AG09319 (cell line): ENCODE measurements at regions not wholly inside any gene's neighbourhood (a gene's known extent, or its start where the extent isn't known, plus 50 kb on each side); places are given as distances from the start of the nearest gene placed in this dataset.

Experiments used
- DNase-seq: peaks from one replicate; pipeline ENCODE4 v3.0.0-alpha.2; 2010; ENCODE audit warnings: low read depth; ENCODE audit errors: extremely low read depth
- TF ChIP-seq, protein P1 (sequence below): IDR thresholded peaks from 2 replicates; pipeline ENCODE4 v1.5.1; 2011; ENCODE audit warnings: low read depth, mild to moderate bottlenecking, inconsistent platforms, low read length, moderate library complexity

DNA sequence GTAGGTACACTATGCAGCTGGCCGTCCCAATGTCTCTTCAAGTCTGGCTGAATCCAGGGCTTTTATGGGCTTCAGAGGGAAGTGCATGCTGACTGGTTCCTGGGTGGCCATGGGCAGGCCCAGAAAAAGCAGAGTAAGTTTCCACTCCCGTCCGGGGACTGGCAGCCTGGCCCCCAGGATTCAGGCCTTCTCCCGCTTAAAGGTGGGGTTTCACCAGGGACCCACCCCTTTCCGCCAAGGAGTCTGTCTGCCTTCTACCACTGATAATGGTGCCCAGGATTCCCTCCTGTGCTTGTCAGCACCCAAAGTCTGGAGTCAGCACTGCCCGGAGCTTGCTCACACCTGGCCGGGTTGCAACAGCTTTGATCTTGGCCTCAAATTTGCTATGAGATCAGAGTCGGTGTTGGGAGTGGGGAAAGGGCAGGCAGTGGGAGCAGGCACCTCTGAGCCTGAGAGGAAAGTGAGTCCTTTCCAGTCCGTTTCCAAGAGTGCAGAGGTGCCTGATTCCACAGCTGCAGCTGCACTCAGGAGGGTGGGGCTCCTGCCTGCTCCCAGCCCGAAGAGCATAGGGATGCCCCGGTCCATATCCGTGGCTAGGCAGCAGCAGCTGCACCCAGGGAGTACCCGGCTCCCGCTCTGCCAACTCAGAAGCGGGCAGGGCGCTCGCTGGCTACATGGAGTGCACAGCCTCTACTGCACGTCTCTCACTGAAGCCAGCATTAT is 1344.3 kb upstream of the ADGRL3 start:
- TF ChIP-seq, protein P1, sequence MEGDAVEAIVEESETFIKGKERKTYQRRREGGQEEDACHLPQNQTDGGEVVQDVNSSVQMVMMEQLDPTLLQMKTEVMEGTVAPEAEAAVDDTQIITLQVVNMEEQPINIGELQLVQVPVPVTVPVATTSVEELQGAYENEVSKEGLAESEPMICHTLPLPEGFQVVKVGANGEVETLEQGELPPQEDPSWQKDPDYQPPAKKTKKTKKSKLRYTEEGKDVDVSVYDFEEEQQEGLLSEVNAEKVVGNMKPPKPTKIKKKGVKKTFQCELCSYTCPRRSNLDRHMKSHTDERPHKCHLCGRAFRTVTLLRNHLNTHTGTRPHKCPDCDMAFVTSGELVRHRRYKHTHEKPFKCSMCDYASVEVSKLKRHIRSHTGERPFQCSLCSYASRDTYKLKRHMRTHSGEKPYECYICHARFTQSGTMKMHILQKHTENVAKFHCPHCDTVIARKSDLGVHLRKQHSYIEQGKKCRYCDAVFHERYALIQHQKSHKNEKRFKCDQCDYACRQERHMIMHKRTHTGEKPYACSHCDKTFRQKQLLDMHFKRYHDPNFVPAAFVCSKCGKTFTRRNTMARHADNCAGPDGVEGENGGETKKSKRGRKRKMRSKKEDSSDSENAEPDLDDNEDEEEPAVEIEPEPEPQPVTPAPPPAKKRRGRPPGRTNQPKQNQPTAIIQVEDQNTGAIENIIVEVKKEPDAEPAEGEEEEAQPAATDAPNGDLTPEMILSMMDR, result no peak
- DNase-seq, result no peak

DNA sequence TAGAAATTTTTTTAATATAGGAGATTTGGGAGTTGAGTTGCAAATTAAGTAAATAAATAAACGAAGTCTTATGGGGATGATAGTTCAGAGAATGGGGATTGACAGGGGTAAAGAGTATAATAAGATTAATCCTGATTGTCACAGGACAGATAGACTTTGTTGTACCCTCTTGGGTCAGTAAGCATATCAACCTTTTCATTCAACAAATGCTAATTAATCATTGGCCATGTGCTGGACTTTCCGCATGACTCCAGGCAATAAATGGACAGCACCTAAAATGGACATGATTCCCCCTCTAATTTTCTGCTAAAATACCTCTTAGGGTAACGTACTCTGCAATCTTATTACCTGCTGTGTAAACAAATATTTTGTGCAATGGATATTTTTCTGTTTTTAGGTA is 1331.1 kb upstream of the ADGRL3 start:
- no peak for DNase-seq
- TF ChIP-seq, protein P1, result no peak

DNA sequence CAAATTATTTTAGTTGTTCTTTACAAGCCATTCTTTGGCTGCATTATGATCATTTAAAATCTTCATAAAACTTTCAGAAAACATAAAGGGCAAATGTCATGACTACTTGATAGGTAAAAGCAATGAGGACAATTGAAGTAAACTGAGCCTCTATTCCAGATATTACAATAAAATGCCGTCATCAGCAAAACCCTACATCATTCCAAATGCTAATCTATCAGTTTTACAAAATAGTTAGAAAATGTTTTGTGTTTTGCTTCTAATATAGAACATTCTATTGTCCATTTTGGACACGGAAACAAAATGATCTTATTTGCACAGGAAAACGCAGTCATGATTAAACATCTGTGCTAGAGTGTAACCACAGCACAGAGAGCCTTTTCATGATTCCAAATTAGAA is 1330.6 kb upstream of the ADGRL3 start:
- DNase-seq, result no peak
- TF ChIP-seq, protein P1, result no peak

DNA sequence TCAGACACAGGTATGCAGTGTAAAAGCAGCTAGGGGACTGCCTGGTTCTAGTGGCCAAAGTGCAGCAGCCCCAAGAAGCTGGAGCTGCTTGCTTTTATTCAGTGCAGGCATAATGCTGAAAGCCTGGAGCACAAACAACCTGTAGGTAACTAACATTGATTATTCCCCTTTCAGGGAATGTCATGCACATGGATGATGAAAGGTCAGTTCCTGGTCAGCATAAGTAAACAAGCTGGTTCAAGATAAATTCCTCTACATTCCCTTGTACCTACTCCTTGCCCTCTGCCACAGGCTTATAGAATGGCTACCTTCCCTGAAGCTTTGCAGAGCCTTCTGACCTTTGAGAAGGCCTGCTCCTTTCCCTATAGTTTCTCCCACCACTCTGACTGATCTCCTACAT is 1318.5 kb upstream of the ADGRL3 start:
- TF ChIP-seq, protein P1, result no peak
- DNase-seq, result no peak

DNA sequence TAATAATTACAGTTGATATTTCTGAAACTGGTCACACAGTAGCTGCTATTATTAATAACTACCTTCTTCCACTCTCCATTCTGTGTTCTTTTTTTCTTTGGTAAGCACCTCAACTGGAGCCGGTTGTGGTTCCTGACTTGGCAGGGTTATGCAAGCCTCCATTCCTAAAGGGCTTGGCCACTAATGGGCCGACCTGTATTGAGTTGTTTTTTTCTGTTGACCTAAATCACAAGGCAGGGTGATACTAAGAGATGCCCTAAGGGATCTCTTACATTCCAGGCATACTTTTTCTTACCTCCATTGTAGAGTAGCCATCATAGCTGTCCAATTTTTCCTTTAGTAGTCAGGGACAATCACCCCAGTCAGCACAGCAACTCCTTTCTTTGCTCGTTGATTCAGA is 1295.8 kb upstream of the ADGRL3 start:
- DNase-seq, result no peak

DNA sequence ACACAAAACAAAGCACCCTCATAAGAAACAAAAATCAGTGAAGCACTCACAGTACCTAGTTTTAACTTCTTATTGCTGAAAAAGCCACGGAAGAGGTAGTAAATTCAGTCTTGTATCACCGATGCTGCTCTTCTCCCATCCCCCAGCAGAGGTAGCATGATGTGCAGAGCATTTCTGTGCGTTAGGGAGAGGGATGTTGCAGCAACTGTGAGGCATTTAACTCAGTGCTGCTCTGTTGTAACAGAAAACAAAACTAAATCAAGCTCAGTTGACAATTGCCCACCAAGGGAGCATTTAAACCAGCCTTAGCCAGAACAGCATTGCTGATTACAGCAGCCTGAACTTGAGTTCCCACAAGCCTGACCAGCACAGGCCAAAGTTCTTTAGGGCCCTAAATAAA is 1279.7 kb upstream of the ADGRL3 start:
- DNase-seq, result no peak
- TF ChIP-seq, protein P1, result no peak

More for the DNA sequence above, 1295.8 kb upstream of the ADGRL3 start:
- TF ChIP-seq, protein P1, result no peak

DNA sequence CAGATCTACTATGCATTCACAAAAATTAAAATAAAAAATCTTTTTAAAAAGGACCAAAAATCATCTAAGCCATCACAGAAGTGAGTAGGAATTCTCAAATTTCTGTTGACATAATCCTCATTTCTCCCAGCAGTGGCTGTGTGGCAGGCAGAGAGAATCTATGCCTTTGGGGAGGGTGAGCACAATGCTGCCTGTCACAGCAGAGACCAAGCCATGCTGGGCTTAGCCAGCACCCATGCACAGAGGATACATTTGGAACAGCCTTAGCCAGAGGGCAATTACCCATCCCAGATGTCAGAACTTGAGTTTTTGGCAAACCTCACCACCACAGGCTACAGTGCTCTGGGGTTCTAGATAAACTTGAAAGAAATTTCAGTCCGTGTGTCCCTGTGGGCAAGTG is 1274.8 kb upstream of the ADGRL3 start:
- no peak for DNase-seq
- TF ChIP-seq, protein P1, result no peak
